ENCODE measurements at regions not wholly inside any gene's neighbourhood (a gene's known extent, or its start where the extent isn't known, plus 50 kb on each side); places are given as distances from the start of the nearest gene placed in this dataset.

DNA sequence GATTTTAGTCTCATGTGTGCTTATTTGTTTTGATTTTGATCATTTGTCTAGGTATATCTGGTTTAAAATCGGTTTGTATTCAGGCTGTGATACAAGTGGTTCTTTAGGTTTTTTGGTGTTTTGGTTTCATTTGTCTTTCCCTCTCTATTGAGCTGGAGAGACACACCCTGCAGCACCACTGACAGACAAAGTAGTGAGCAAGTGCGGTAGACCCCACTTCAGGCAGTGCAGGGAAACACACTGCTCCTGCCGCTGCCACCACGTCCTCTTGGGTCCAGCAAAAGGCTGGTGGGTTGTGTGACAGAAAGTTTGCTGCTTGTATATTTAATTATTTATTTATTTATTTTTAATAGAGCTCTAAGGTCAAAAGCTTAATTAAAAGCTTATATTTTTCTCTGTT is 801.0 kb downstream of the NR2F1-AS1 start:
- H3K4me3 ChIP-seq, result no peak overlapping the region
- no peak overlapping the region for H3K27ac ChIP-seq
- no peak for TF ChIP-seq POLR2A (IDR thresholded peaks at IDR 0.05)
- TF ChIP-seq, protein P1, sequence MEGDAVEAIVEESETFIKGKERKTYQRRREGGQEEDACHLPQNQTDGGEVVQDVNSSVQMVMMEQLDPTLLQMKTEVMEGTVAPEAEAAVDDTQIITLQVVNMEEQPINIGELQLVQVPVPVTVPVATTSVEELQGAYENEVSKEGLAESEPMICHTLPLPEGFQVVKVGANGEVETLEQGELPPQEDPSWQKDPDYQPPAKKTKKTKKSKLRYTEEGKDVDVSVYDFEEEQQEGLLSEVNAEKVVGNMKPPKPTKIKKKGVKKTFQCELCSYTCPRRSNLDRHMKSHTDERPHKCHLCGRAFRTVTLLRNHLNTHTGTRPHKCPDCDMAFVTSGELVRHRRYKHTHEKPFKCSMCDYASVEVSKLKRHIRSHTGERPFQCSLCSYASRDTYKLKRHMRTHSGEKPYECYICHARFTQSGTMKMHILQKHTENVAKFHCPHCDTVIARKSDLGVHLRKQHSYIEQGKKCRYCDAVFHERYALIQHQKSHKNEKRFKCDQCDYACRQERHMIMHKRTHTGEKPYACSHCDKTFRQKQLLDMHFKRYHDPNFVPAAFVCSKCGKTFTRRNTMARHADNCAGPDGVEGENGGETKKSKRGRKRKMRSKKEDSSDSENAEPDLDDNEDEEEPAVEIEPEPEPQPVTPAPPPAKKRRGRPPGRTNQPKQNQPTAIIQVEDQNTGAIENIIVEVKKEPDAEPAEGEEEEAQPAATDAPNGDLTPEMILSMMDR (IDR thresholded peaks at IDR 0.05 in 8 of 11, conservative IDR thresholded peaks at IDR 0.05 in 3 of 11), result no peak
- TF ChIP-seq POLR2AphosphoS5 (IDR thresholded peaks at IDR 0.05), result no peak
- intact Hi-C loops (cut with DNase I; ENCODE audit: low total_unique reads), result no loop called here
- no peaks in the 10 kb centered on the region for H3K9me3 ChIP-seq
- no peaks in the 10 kb centered on the region for H3K36me3 ChIP-seq
- no peaks in the 10 kb centered on the region for H3K4me1 ChIP-seq
- WGBS, 5 donors, result 46 to 67% (median 61%) methylated on average over 4 of the region's 4 CpGs
- no peak for DNase-seq
- no peaks in the 10 kb centered on the region for H3K27me3 ChIP-seq (replicated peaks in 1 of 7)

DNA sequence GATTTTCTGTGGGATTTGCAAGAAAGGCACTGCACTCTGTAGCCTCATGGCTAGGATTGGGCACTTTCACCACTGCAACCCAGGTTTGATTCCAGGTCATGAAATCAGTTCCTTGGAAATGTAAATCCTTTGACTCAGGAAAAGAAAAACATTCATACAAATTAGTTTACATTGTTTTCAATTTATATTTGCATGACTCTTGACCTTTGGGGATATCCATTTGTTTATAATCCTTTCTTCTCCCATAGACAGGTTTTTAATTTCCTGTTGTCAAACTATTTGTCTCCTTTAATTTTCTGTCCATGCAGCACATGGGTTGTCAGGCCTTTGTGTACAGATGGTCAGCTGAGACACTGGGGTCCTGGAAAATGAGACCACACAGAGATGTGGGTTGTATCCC is 801.5 kb downstream of the NR2F1-AS1 start:
- TF ChIP-seq POLR2A (IDR thresholded peaks at IDR 0.05), result no peak
- TF ChIP-seq POLR2AphosphoS5 (IDR thresholded peaks at IDR 0.05), result no peak
- intact Hi-C loops (cut with DNase I; ENCODE audit: low total_unique reads), result no loop called here
- DNase-seq, result no peak
- no peaks in the 10 kb centered on the region for H3K9me3 ChIP-seq
- H3K27me3 ChIP-seq (replicated peaks in 1 of 7), result no peaks in the 10 kb centered on the region
- H3K4me1 ChIP-seq, result no peaks in the 10 kb centered on the region
- H3K36me3 ChIP-seq, result no peaks in the 10 kb centered on the region
- H3K4me3 ChIP-seq, result no peak overlapping the region
- H3K27ac ChIP-seq, result no peak overlapping the region

DNA sequence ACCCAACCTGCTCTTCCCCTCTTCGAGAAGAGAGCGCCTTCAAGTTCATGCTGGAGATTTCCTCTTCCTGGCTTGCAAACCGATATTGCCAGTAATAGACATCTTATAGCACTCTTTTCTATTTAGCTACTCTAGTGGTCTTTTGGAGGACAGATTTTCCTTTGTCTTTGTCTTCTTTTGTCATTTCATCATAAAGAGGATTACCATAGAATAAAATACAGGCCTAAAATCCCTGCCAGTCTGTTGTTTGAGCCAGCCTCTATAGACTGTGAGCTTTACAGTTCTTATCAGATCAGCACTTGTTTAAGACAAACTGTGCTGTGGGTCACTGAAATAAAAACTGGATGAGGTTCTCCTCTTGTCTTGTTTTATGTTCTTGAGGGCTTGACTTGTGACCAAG is 802.8 kb downstream of the NR2F1-AS1 start:
- 84 to 97% (median 88%) methylated on average over 3 of the region's 3 CpGs for WGBS, 5 donors
- TF ChIP-seq POLR2AphosphoS5 (IDR thresholded peaks at IDR 0.05) (no peak), POLR2A (IDR thresholded peaks at IDR 0.05) (no peak)
- TF ChIP-seq, protein P1 (IDR thresholded peaks at IDR 0.05 in 8 of 11, conservative IDR thresholded peaks at IDR 0.05 in 3 of 11), result no peak
- DNase-seq, result no peak
- Histone ChIP-seq H3K4me3 (no peak overlapping the region), H3K36me3 (no peaks in the 10 kb centered on the region), H3K9me3 (no peaks in the 10 kb centered on the region), H3K4me1 (no peaks in the 10 kb centered on the region), H3K27me3 (replicated peaks in 1 of 7) (no peaks in the 10 kb centered on the region), H3K27ac (no peak overlapping the region)
- intact Hi-C loops (cut with DNase I; ENCODE audit: low total_unique reads), result no loop called here

DNA sequence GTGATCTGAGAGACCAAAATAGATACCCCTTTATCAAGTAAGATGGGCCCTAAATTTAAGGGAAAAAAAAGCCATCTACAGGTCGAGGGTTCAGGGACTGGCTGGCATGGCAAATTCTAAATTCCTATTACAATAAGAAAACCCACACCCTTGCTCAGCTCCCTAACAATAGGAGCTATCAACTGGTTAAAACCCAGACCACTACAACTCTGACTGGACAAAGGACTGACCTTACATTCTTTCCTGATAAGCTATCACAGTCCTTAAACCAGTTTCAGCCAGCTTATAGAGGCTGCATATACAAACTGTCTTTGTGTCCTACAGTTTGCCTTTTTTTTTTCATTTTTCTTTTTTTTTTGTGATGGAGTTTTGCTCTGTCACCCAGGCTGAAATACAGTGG is 803.6 kb downstream of the NR2F1-AS1 start:
- intact Hi-C loops (cut with DNase I; ENCODE audit: low total_unique reads), result no loop called here
- Histone ChIP-seq H3K4me1 (no peaks in the 10 kb centered on the region), H3K36me3 (no peaks in the 10 kb centered on the region), H3K27me3 (replicated peaks in 1 of 7) (no peaks in the 10 kb centered on the region), H3K9me3 (no peaks in the 10 kb centered on the region), H3K4me3 (no peak overlapping the region), H3K27ac (no peak overlapping the region)
- TF ChIP-seq POLR2A (IDR thresholded peaks at IDR 0.05) (no peak), POLR2AphosphoS5 (IDR thresholded peaks at IDR 0.05) (no peak)
- TF ChIP-seq, protein P1 (IDR thresholded peaks at IDR 0.05 in 8 of 11, conservative IDR thresholded peaks at IDR 0.05 in 3 of 11), result no peak
- WGBS, 5 donors, result 31 to 44% (median 35%) methylated on average over 1 of the region's 1 CpG
- no peak for DNase-seq

Data from spleen (tissue), 11 donors.